NCI-H1930 (cell line): ENCODE measurements at regions not wholly inside any gene's neighbourhood (a gene's known extent, or its start where the extent isn't known, plus 50 kb on each side); places are given as distances from the start of the nearest gene placed in this dataset.

ENCODE experiments used
- DNase-seq, 2 experiments: peaks; one replicate each; lab custom pipeline; 2025; lab: John Stamatoyannopoulos, UW

DNA sequence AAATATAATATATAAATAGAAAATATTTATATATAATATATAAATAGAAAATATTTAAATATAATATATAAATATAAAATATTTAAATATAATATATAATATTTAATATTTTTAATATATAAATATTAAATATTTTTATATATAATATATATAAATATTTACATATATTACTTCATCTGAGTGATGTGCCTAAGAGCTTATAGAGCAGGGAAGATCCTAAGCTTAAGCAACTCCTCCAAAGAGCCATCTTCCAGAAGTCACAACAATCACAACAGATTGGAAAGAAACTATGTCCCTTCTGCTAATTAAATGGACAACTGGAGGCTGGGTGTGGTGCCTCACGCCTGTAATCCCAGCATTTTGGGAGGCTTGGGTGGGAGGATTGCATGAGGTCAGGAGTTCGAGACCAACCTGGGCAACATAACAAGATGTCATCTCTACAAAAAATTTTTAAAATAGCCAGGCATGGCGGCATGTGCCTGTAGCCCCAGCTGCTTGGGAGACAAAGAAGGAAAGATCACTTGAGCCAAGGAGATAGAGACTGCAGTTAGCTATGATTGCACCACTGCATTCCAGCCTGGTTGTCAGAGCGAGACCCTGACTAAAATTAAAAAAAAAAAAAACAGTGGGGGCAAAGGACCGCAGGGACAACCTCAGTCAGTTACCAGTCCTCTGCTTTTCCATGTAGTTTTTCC, 198.7 kb downstream of the SKIDA1 start:
- no peak for DNase-seq

DNA sequence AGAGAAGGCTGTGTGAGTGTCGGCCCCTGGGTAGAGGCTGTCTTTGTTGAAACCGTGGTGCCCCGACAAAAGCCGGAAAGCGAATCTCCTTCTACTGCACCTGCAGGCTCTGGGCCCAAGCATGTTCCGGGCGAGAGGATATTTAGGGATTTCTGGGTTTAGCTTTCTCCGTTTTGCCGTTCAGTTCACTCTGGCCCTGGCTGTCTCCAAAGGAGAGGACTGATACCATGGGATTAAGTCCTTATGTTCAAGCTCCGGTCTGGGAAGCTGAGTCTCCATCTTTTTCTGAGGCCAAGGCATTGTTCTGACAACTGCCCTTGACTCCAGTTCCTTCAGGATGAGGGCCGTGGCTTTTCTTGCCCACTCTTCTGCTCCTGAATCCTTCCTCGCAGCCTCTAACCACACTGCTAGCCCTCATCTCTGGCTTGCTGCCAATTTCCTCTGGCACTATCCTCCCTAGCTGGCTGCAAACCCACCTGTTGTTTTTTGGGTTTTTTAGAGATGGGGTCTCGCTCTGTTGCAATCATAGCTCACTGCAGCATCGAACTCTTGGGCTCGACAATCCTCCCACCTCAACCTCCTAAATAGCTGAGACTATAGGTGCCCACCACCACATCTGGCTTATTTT, 206.8 kb downstream of the SKIDA1 start:
- no peak for DNase-seq

DNA sequence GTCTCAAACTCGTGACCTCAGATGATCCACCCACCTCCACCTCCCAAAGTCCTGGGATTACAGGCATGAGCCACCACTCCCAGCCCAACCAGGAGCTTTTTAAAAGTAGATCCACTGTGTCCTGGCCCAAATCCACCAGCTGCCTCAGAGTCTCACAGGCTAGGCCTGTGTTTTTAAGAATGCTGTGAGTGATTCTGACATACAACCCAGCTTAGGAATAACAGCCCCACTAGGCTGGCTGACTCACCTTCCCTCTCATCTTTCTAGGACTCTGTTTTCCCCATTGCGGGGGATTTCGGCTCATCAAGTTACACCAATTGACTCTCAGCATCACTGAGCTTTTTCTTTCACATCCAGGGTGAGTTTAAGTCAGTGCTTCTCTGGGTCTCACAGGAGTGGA, 207.6 kb downstream of the SKIDA1 start:
- no peak for DNase-seq

DNA sequence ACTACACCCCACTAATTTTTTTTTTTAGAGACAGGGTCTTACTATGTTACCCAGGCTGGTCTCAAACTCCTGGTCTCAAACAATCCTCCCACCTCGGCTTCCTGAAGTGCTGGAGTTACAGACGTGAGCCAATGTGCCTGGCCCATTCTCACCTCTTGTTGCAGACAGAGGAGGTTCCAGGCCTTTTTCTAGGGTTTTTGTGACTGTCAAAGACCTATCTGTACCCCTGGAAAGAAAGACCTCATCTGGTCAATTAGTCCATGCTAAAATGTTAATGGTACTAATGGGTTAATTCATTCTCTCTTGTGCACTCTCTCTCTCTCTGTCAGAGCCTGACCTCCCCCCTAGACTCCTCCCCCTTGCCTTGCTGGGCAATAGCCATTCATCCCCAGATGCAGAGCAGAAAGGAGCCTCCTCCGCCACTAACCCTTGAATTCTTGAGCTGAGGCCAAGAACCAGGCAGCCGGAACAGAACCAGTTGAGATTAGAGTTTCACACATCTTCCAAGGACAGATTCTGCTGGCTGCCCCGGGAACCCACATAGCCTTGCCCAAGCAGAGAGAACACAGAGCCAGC, 209.7 kb downstream of the SKIDA1 start:
- DNase-seq = no peak

DNA sequence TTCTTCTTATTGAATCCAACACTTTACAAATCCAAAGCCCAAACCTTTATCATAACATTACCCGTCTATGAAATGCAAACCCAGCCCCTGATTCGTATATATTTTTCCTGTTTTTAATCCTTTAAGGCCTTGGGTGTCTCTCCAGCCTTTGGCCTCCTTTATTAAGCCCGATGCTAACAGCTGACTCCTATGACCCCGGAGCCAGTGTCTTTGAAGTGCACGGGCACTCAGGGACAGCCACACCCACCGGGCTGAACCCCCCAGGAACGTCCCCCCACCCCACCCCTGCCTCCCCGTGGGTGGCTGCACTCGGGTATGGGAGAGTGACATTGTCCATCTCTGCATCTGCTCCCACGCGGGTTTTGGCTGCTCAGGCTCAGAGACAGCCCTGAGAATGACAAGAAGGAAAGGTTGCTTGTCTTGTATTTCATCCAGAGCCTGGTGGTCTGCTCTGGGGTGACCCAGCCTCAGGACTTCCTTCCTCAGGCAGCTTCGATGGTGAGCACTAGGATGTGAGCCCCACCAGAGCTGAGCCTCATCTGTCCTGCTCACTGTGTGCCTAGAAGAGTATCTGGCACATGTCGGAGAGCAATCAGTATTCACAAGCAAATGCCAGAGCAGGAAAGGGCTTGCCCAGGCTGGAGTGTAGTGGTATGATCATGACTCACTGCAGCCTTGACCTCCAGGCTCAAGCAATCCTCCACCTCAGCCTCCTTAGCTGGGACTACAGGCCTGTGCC, 210.4 kb downstream of the SKIDA1 start:
- DNase-seq = no peak

DNA sequence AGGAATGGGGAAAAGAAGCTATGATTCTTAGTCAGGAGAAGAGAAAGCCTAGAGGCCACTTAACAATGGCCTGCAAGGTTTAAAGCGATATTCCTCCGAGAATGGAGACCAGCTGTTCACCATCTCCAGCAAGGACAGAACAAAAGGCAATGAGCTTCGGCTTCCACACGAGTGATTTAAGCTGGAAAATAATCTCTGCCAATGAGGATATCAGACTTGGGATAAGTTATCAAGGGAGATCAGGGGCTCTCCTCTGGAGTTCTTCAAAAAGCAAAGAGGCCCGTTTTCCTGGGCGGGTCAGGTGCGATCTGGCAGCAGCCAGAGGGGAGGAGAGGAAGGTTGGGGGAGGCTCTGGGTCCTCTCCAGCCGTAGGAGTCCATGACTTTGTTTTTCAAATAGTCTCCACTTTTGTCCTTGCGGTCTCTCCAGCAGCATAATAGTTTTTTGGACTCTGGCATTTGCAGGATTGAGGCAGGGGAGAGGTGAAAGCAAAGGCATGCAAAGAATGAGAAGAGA, 211.3 kb downstream of the SKIDA1 start:
- no peak for DNase-seq

DNA sequence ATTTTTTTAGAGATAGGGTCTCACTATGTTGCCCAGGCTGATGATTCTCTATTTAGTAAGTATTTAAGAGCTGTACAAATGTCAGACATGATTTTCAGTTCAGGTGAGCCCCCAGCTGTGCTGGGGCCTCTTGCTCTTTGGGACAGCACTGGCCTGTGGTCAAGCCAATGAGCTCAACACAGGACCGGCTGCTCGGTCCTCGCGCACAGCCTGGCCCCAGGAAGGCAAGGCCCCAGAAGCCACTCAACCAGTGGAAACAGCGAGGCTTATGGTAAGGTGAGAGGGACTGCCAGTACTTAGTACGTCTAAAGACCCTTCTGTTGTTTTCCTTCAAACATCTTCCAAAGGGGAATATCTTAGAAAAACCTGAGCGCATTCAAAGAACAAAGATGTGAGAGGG, 211.8 kb downstream of the SKIDA1 start:
- DNase-seq = no peak

DNA sequence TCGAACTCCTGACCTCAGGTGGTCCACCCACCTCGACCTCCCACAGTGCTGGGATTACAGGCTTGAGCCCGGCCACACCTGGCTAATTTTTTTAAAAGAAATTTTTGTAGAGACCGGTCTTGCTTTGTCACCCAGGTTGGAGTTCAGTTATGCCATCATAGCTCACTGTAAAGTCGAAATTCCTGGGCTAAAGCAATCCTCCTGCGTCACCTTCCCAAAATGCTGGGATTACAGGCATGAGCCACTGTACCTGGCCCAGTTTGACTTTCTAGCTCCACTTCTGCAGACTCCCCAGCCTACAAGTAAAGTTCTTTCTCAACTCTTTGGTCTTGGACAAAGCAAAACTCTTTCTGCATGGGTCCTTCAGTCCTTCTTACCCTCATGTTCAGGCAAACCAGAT, 214.1 kb downstream of the SKIDA1 start:
- DNase-seq = no peak

DNA sequence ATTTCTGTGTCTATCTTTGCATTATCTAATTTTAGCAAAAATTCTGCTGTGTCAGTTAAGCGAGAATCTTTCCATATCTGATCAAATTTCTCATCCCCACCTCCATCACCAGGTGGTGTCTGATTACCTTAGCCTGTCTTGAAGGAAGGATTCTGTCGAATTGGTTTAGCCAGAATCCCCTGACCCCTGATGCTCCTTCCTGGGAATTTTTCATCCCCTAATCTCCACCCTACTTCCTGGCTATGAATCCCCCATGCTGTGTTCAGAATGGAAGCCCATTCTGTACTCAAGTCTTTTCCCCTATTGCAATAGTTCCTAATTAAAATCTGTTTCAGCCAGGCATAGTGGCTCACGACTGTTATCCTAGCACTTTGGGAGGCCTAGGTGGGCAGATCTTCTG, 216.1 kb downstream of the SKIDA1 start:
- DNase-seq = no peak

DNA sequence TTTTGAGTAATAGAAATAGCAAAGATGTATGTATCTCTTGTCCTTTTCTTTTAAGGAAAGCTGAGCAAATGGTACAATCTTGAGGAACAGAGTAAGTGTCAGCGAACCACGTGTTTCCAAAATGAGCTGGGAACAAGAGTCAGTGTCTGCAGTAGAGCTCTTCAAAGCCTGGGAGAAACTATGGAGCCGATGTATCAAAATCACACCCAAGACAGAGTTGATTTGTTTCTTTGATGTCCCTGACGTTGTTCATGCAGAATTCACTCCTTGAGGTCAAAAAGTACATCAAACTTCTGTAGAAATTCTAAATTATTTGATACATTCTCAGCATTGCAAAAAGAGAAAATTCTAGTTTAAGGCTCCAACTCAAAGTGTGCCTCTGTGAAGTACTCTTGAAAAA, 216.5 kb downstream of the SKIDA1 start:
- no peak for DNase-seq

DNA sequence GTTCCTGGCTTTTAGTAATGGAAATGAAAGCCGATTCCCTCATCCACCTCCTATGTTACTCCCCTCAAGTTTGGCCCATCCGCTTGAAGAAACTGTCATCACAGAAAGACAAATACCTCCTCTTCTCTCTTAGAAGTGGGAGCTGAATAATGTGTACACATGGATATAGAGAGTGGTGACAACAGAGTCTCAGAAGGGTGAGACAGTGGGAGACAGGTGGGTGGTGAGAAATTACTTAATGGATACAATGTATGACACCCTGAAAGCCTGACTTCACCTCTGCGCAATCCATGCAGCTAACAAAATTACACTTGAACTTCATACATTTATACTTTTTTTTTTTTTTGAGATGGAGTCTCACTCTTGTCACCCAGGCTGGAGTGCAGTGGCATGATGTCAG, 217.5 kb downstream of the SKIDA1 start:
- DNase-seq = no peak

DNA sequence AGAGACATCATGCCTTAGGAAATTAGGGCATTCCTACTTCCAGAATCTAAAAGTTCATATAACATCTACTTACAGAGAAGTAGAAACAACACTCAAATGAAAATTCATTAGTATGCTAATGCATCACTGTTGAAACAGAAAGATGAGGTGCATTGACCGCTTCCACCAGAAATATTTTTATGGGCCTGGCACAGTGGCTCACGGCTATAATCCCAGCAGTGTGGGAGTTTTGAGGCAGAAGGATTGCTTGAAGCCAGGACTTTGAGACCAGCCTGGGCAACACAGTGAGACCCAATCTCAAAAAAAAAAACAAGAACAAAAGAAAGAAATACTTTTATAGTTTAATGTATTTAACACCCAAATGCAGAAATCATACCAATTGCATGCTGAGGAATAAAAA, 220.9 kb downstream of the SKIDA1 start:
- DNase-seq = no peak

DNA sequence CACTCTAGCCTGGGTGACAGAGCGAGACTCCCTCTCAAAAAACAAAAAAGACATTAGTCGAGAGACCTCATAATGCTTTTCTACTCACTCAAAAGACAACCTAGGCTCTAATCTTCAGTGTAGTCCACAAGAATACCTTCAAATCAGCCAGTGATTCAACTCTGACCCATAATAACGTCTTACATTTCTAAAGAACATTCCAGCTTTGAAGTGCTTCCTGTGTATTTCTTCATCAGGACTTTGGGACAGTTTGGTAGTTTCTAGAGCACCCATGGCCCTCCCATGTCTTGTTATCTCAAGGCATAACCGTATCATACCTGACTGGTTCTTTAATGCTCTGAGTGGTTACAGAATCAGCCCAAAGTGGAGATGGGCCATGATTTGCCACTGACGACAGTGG, 221.3 kb downstream of the SKIDA1 start:
- no peak for DNase-seq

DNA sequence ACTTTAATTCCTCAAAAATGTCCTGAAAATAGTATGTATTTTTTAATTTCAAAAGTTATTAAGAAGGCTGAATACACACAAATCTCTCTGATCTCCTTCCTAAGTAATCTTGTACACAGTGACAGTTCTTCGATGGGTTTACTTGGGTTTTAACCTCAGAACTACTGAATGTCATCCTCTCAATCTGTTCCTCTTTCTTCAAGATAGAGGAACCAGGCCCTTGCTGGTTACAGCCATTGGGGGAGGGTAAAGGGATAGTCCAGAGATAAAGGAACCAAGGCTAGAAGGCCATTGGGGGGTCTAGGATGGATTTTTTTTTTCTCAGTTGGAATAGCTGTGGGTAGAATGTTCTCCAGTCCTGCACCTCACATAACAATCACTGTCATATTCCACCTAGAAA, 224.9 kb downstream of the SKIDA1 start:
- no peak for DNase-seq

DNA sequence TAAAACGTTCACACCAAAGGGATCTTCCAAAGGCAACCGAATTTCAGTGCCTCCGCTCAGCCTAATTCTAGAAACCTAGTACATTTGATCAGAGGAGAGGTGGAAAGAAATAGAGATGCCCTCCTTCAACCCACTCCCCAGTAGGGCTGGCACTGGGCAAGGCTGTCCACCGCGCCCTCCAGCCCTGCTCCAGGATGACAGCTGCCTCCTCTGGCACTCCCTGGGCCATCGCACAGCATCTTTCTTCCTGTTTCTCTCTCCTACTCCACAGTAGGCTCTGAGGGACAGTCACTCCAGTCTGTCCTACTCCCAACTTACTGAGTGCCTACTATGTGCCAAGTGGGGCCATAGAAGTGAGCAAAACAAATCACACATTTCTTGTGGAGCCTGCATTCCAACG, 226.2 kb downstream of the SKIDA1 start:
- DNase-seq = no peak

DNA sequence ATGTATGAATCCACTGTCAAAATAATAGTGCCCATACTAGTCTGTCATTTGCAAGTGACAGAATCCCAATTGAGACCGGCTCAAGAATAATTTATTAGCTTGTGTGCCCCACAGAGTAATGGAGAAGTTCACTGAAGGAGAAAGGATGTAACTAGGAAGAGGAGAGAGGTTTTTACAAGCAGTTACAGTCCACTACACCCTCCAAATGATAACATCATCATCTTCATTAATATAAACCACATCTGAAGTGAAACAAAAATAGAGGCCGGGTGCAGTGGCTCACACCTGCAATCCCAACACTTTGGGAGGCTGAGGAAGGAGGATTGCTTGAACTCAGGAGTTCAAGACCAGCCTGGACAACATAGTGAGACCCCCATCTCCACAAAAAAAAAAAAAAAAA, 226.8 kb downstream of the SKIDA1 start:
- no peak for DNase-seq

DNA sequence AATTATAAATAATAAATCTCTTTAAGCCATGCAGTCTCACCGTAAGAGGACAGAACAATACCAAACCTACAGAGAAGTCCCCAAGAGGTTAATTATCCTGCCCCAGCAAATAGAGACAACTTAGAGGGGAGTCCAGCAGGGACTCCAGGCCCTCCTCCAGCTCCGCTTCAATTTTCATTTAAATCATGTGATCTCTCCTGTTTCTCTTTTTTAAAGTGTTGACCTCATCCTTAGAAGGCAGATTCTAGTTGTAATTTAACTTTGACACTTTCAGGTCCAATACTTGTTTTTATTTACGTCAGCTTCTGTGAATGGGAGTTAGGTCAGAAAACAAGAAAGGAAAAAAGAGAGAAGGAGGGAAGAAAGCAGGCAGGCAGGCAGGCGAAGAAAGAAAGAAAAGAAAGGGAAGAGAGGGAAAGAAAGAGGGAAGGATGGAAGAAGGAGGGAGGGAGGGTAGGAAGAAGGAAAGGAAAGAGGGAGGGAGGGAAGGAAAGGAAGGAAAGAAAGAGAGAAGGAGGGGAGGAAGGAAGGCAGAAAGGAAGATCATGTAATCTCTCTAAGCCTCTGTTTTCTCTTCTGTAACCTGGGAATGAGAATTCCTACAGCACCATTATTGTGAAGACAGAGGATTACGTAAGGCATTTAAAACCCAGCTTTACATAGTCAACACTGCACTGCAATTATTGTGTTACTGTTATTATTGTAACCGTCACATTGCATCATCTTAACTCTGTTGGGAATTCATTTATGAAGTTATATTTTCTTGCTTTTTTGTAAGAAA, 227.7 kb downstream of the SKIDA1 start:
- no peak for DNase-seq

DNA sequence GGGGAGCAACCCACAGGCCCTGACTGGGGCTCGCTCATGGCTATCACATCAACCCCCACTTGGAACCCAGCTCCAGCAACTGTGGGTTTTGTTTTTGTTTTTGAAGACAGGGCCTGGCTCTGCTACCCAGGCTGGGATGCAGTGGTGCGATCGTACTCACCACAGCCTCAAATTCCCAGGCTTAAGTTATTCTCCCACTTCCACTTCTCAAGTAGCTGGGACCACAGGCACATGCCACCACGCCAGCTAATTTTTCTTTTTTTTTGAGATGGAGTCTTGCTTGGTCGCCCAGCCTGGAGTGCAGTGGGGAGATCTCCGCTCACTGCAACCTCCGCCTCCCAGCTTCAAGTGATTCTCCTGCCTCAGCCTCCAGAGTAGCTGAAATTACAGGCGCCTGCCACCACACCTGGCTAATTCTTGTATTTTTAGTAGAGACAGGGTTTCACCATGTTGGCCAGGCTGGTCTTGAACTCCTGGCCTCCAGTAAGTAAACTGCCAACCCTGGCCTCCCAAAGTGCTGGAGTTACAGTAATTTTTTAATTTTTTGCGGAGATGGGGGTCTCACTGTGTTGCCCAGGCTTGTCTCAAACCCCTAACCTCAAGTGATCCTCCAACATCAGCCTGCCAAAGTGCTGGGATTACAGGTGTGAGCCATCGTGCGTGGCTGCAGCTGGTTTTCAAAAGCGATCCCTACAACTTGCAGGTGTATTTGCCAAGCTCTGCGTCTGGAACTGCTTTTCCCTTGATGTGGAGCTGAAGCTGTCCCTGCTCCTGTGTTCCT, 228.7 kb downstream of the SKIDA1 start:
- no peak for DNase-seq

DNA sequence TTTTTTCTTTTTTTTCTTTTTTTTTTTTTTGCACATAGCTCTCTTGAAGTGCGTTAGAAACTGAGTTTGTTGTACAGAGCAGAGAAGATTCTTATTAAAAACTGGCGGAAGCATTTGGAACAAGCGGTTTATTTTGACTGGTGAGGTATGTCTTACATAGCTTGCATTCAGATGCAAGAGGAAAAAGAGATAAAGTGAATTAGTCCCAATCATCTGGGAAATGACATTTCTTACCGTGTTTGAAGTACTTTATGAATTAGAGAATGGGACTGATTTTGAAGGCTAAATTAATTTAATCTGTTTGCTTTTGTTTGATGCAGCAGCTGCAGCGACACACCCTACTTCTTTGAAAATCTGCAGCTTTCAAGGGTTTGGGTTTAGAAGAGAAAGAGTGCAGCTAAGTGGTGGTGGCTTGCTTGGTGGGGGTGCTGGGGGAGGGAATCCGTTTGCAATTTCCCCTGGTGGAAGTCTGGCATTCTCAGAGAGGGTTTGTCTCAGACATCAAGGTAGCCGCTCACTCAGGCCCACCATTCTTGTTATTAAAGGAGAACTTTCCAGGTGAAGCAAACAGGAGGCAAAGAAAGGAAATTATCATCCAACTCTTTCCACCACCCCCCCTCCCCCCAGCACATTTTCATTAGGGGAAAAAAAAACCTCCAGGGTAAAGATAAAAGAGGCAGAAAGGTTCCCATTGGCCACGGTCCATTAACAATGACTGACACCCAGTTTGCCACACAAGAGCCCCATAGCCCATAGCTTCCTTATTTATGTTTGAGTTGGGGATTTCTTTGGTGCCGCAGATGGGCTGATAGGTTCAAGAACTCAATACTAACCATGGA, 231.7 kb downstream of the SKIDA1 start:
- no peak for DNase-seq

DNA sequence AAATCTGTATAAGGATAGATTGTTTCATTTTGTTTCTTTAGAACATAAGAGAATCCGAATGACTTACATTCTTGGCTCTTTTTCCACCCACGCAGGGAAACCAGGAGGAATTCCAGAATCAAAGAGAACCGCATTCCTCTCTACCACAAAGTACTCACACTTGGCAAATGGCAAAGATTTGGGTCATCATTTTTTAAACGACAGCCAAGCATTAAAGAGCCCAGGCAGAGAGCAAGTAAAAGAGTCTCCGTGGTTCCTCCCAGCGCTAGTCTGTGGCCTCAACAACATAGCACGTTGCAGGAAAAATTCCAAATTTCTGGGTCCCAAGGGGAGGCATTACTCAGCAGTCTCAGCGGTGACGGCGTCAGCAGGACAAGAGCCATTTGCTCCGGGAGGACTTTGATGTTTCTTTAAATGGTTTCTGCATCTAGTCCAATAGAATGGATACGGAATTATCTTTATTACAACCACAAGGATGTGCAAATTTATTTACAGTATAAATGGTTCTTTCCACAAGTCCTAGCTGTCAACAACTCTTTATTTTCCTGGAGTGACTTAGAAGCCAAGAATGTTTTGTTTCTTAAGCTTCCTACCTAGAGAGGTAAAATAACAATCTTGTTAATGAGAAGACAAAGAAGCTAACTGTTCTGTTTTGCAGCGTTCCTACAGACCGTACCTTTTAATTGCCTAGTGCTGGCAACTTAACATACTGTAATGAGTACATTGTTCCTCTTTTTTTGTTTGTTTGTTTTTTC, 232.5 kb downstream of the SKIDA1 start:
- no peak for DNase-seq
